Peyer's patch (tissue), 4 donors: ENCODE measurements at regions not wholly inside any gene's neighbourhood (a gene's known extent, or its start where the extent isn't known, plus 50 kb on each side); places are given as distances from the start of the nearest gene placed in this dataset.

Experiments
- POLR2A ChIP-seq, 2 donors: fragments of 450-650 bp; IDR thresholded peaks; one replicate each; pipeline ENCODE4 v1.5.1; 2017; ENCODE audit warnings: antibody characterized with exemption in 2 of 2, mild to moderate bottlenecking in 2 of 2, moderate library complexity in 2 of 2
- TF ChIP-seq, protein P1 (sequence below), 6 experiments: fragments of 450-650 bp in 4 of 6; fragments of 200-600 bp in 2 of 6; sonication (generic) in 1 of 6; IDR thresholded peaks; one replicate each; pipeline ENCODE4 v1.5.1; 2017 to 2019; ENCODE audit warnings: antibody characterized with exemption in 6 of 6, mild to moderate bottlenecking in 3 of 6, moderate library complexity in 1 of 6

DNA sequence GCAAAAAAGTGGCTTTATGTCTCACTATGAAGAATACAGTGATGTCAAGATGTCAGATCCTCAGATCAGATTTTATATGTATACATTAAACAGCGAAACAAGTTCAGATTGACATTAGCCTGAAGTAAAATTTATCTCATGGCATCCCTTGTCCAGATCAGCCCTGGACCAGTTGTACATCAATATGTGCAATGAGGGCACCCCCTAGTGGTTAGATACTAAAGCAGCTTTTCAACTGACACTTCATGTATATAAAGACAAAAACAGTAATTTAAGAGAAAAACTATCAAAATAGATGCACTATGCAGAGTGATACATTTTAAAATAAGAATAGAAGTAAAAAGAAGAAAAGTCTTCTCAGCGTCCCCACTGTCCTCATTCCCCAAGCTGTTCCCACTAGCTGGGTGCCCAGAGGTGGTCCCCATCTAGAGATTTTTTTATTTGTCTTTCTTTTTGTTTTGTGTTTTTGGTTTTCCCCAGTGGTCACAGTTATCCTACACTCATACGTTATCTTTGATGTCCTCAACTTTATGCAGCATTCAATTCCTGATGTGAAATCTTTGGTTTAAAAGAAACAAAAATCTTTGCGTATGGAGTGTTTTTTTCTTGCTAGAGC lies 2193.4 kb upstream of the RAG2 start:
- no peak for TF ChIP-seq POLR2A (IDR thresholded peaks at IDR 0.05)
- TF ChIP-seq, protein P1, sequence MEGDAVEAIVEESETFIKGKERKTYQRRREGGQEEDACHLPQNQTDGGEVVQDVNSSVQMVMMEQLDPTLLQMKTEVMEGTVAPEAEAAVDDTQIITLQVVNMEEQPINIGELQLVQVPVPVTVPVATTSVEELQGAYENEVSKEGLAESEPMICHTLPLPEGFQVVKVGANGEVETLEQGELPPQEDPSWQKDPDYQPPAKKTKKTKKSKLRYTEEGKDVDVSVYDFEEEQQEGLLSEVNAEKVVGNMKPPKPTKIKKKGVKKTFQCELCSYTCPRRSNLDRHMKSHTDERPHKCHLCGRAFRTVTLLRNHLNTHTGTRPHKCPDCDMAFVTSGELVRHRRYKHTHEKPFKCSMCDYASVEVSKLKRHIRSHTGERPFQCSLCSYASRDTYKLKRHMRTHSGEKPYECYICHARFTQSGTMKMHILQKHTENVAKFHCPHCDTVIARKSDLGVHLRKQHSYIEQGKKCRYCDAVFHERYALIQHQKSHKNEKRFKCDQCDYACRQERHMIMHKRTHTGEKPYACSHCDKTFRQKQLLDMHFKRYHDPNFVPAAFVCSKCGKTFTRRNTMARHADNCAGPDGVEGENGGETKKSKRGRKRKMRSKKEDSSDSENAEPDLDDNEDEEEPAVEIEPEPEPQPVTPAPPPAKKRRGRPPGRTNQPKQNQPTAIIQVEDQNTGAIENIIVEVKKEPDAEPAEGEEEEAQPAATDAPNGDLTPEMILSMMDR (IDR thresholded peaks at IDR 0.05), result peak in 5 of 6 experiments; percentile 45 to 72 (median 64)
